GM10248 (cell line): ENCODE measurements at regions not wholly inside any gene's neighbourhood (a gene's known extent, or its start where the extent isn't known, plus 50 kb on each side); places are given as distances from the start of the nearest gene placed in this dataset.

Source experiments
- CTCF ChIA-PET: fragments of 300-600 bp; sonication (Branson Sonifier 250); formaldehyde crosslinking; extraction: SDS; loops from one replicate; lab custom pipeline; 2021; ENCODE audit warnings: antibody characterized with exemption; lab: Yijun Ruan, JAX
- POLR2A ChIA-PET: fragments of 350-650 bp; sonication (Branson Sonifier 250); formaldehyde crosslinking; extraction: SDS; loops from one replicate; lab custom pipeline; 2020; ENCODE audit warnings: antibody characterized with exemption; lab: Yijun Ruan, JAX
- DNase-seq: peaks from one replicate; pipeline ENCODE4 v3.0.0; 2012; ENCODE audit errors: extremely low spot score
- CTCF ChIP-seq: IDR thresholded peaks from 2 replicates; pipeline ENCODE4 v1.5.1; 2012; ENCODE audit warnings: mild to moderate bottlenecking, low read depth; ENCODE audit errors: extremely low read depth, missing control alignments, control extremely low read depth

GRCh38 chr5:39785410-39785809 is 360.6 kb upstream of the DAB2 start:
- POLR2A ChIA-PET, result no interaction called here
- CTCF ChIA-PET, result interaction anchor here (1.0 kb wide), 1 partner anchor 13 kb away, joined by 3 read pairs; no protein-coding TSS in a partner anchor

GRCh38 chr5:39783756-39784421 is 359.1 kb upstream of the DAB2 start:
- ChIA-PET POLR2A (no interaction called here), CTCF (no interaction called here)
- no peak for DNase-seq
- no peak for TF ChIP-seq CTCF

More at GRCh38 chr5:39785410-39785809, 360.6 kb upstream of the DAB2 start:
- TF ChIP-seq CTCF, result no peak
- DNase-seq, result no peak

- DNase-seq, result no peak
- ChIA-PET POLR2A (no interaction called here), CTCF (no interaction called here)
- no peak for TF ChIP-seq CTCF
Measured at GRCh38 chr5:39780347-39780746, 355.6 kb upstream of the DAB2 start.

- CTCF ChIA-PET, result no interaction called here
- POLR2A ChIA-PET, result no interaction called here
- no peak for TF ChIP-seq CTCF
- no peak for DNase-seq
Measured at GRCh38 chr5:39779831-39780230, 355.1 kb upstream of the DAB2 start.

GRCh38 chr5:39775797-39776365 is 351.1 kb upstream of the DAB2 start:
- no peak for DNase-seq
- ChIA-PET CTCF (interaction anchor here (1.2 kb wide), 1 partner anchor 18 kb away, joined by 3 read pairs; no protein-coding TSS in a partner anchor), POLR2A (no interaction called here)
- TF ChIP-seq CTCF, result no peak

GRCh38 chr5:39775086-39775796 is 350.5 kb upstream of the DAB2 start:
- TF ChIP-seq CTCF, result no peak
- ChIA-PET CTCF (interaction anchor here (0.8 kb wide), 1 partner anchor 24 kb away, joined by 3 read pairs; no protein-coding TSS in a partner anchor), POLR2A (no interaction called here)
- no peak for DNase-seq
